Endothelial cell of umbilical vein (primary cell): ENCODE measurements at regions not wholly inside any gene's neighbourhood (a gene's known extent, or its start where the extent isn't known, plus 50 kb on each side); places are given as distances from the start of the nearest gene placed in this dataset.

Experiments used
- BruUV-seq: library from RNA; stranded (reverse); fragments of 400-500 nt; replicated peaks from 2 replicates; lab custom pipeline; 2021; lab: Mats Ljungman, UMichigan
- CTCF ChIA-PET: fragments of 300-600, 350-600 bp; sonication (Branson Sonifier 250); formaldehyde crosslinking; loops from one replicate; lab custom pipeline; 2021; ENCODE audit warnings: antibody characterized with exemption, inconsistent platforms; lab: Charles Lee
- POLR2A ChIA-PET: fragments of 300-600, 350-600 bp; sonication (Branson Sonifier 250); formaldehyde crosslinking; loops from one replicate; lab custom pipeline; 2021; ENCODE audit warnings: antibody characterized with exemption, inconsistent platforms; lab: Charles Lee
- DNase-seq: peaks from one replicate; pipeline ENCODE4 v3.0.0-alpha.2; 2011; ENCODE audit warnings: low read depth, low spot score
- FAIRE-seq: peaks from 2 replicates; lab custom pipeline; 2011; peaks lifted over from hg19 to GRCh38; lab: Jason Lieb, UNC
- H2AFZ ChIP-seq: 2 replicates; pipeline ENCODE4 v1.6.0; 2012; ENCODE audit warnings: low read depth, low read length, control low read depth, inconsistent platforms
- H3K27ac ChIP-seq: 2 replicates; pipeline ENCODE4 v1.5.1; 2011; ENCODE audit warnings: low read depth, mild to moderate bottlenecking, control low read depth, low read length, moderate library complexity; ENCODE audit not compliant: insufficient read depth
- H3K27me3 ChIP-seq, 2 experiments: 2 replicates each; pipeline versions ENCODE4 v1.6.0 to v1.6.1; 2011; ENCODE audit warnings: low read length in 2 of 2, mixed read lengths in 1 of 2; ENCODE audit not compliant: control insufficient read depth in 2 of 2, insufficient read depth in 2 of 2
- H3K36me3 ChIP-seq, 2 experiments: 2 replicates in 1 of 2; 3 replicates in 1 of 2; pipeline ENCODE4 v1.5.1; 2011; ENCODE audit warnings: low read length in 2 of 2, mild to moderate bottlenecking in 1 of 2, moderate library complexity in 1 of 2; ENCODE audit not compliant: control insufficient read depth in 2 of 2, insufficient read depth in 2 of 2; ENCODE audit errors: extremely low read depth in 1 of 2
- H3K4me1 ChIP-seq: 3 replicates; pipeline ENCODE4 v1.5.1; 2011; ENCODE audit warnings: mild to moderate bottlenecking, low read length; ENCODE audit not compliant: control insufficient read depth, insufficient read depth; ENCODE audit errors: extremely low read depth
- H3K4me2 ChIP-seq: 2 replicates; pipeline ENCODE4 v1.6.1; 2011; ENCODE audit warnings: low read length, control low read depth, mixed read lengths; ENCODE audit not compliant: insufficient read depth
- H3K4me3 ChIP-seq, 3 experiments: fragments of 200-600 bp in 1 of 3; sonication (generic), shearing (Covaris generic) in 1 of 3; replicated peaks in 1 of 3; 2 replicates each; pipeline ENCODE4 v1.5.1; 2011 to 2016; ENCODE audit warnings: control low read depth in 3 of 3, low read length in 3 of 3, mild to moderate bottlenecking in 2 of 3, inconsistent platforms in 1 of 3, low read depth in 1 of 3, moderate library complexity in 1 of 3; ENCODE audit not compliant: insufficient read depth in 1 of 3
- H3K79me2 ChIP-seq: 2 replicates; pipeline ENCODE4 v1.6.0; 2012; ENCODE audit warnings: low read length, inconsistent platforms; ENCODE audit not compliant: control insufficient read depth, insufficient read depth
- H3K9ac ChIP-seq: replicated peaks from 2 replicates; pipeline ENCODE3; 2011; ENCODE audit warnings: low read length, control low read depth; ENCODE audit not compliant: insufficient read depth; ENCODE audit errors: extremely low read depth
- H3K9me1 ChIP-seq: replicated peaks from 3 replicates; pipeline ENCODE4 v1.6.0; 2011; ENCODE audit warnings: mild to moderate bottlenecking, low read length; ENCODE audit not compliant: control insufficient read depth, insufficient read depth; ENCODE audit errors: extremely low read depth
- H3K9me3 ChIP-seq: replicated peaks from 2 replicates; pipeline ENCODE4 v1.5.1; 2012; ENCODE audit warnings: low read length, inconsistent platforms; ENCODE audit not compliant: control insufficient read depth, insufficient read depth
- H4K20me1 ChIP-seq: replicated peaks from 2 replicates; pipeline ENCODE3; 2011; ENCODE audit warnings: mild to moderate bottlenecking, low read length; ENCODE audit not compliant: control insufficient read depth, insufficient read depth; ENCODE audit errors: extremely low read depth
- EZH2 ChIP-seq: IDR thresholded peaks from 2 replicates; pipeline ENCODE4 v1.6.1; 2012; ENCODE audit warnings: borderline replicate concordance, low read depth, mild to moderate bottlenecking, moderate library complexity, low read length, inconsistent platforms; ENCODE audit not compliant: severe bottlenecking
- FOS ChIP-seq: IDR thresholded peaks from 2 replicates; pipeline ENCODE4 v1.6.1; 2011; ENCODE audit warnings: mild to moderate bottlenecking, low read length, moderate library complexity, borderline replicate concordance; ENCODE audit not compliant: insufficient read depth
- GATA2 ChIP-seq: IDR thresholded peaks from 2 replicates; pipeline ENCODE4 v1.7.0; 2011; ENCODE audit warnings: low read depth, mild to moderate bottlenecking, moderate library complexity, mixed read lengths, low read length; ENCODE audit not compliant: insufficient read length, insufficient read depth
- JUN ChIP-seq: IDR thresholded peaks from 2 replicates; pipeline ENCODE4 v1.6.1; 2011; ENCODE audit warnings: borderline replicate concordance, low read depth; ENCODE audit not compliant: insufficient read length, insufficient read depth
- MYC ChIP-seq: IDR thresholded peaks from one replicate; pipeline ENCODE4 v1.6.1; 2011; ENCODE audit warnings: mild to moderate bottlenecking, low read depth, low read length
- POLR2A ChIP-seq: IDR thresholded peaks from 2 replicates; pipeline ENCODE4 v1.6.1; 2012; ENCODE audit warnings: low read depth, mild to moderate bottlenecking, control low read depth, low read length
- POLR2AphosphoS5 ChIP-seq: IDR thresholded peaks from 2 replicates; pipeline ENCODE4 v1.6.1; 2012; ENCODE audit warnings: low read depth, mild to moderate bottlenecking, control low read depth, low read length, moderate library complexity; ENCODE audit not compliant: insufficient read depth
- dilution Hi-C: fragments of 300-500 bp; cut with MboI; formaldehyde crosslinking; loops from one replicate; pipeline ENCODE4 v1.15.0; 2019; ENCODE audit warnings: low sequenced_read_pairs; ENCODE audit not compliant: extremely low pct_ligation_motif_present
- intact Hi-C: fragments of 100-400 bp; cut with micrococcal nuclease; formaldehyde crosslinking; loops from one replicate; pipeline ENCODE4 v1.10.0; 2022
- TF ChIP-seq, protein P1 (sequence below), 2 donors: IDR thresholded peaks; 1 replicate in 1 of 2; 2 replicates in 1 of 2; pipeline ENCODE4 v1.5.1; 2011; ENCODE audit warnings: low read length in 2 of 2, mild to moderate bottlenecking in 2 of 2, moderate library complexity in 2 of 2, control low read depth in 1 of 2, inconsistent platforms in 1 of 2, low read depth in 1 of 2; ENCODE audit not compliant: insufficient read depth in 1 of 2; ENCODE audit errors: extremely low read depth in 1 of 2
- TF ChIP-seq, protein P2 (sequence below): IDR thresholded peaks from 2 replicates; pipeline ENCODE4 v1.6.1; 2011; ENCODE audit not compliant: insufficient read depth, insufficient read length

DNA sequence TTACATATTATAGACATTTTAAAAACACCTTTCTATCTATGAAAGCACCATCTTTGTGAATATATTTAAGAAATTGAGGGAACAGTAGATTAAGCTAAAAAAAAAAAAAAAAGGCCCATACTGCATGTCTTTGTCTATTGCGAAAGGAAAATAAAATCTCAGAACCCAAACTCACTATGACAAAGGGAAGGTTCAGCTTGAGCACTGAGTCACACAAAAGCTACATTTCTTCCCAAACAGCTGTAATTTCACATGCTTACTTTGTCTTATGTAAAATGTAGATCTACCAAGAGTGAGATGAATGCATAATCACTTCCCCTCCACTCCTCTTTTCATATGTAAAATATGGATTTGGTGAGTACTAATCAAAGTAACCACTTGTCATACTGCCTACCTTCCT lies 640.1 kb upstream of the KLF12 start:
- Histone ChIP-seq H3K36me3 (no peaks in the 10 kb centered on the region), H3K9me3 (no peaks in the 10 kb centered on the region), H3K4me3 (no peak overlapping the region), H3K79me2 (no peaks in the 10 kb centered on the region), H4K20me1 (no peaks in the 10 kb centered on the region), H3K9me1 (no peaks in the 10 kb centered on the region), H2AFZ (no peak overlapping the region), H3K27ac (no peak overlapping the region), H3K9ac (no peak overlapping the region), H3K27me3 (no peaks in the 10 kb centered on the region), H3K4me2 (no peak overlapping the region), H3K4me1 (no peaks in the 10 kb centered on the region)
- dilution Hi-C loops (no loop called here), intact Hi-C loops (loop anchor here (10.0 kb wide), 1 partner anchor 331 kb away; no protein-coding TSS in a partner anchor)
- FAIRE-seq (no peak), DNase-seq (no peak)
- TF ChIP-seq, protein P1, sequence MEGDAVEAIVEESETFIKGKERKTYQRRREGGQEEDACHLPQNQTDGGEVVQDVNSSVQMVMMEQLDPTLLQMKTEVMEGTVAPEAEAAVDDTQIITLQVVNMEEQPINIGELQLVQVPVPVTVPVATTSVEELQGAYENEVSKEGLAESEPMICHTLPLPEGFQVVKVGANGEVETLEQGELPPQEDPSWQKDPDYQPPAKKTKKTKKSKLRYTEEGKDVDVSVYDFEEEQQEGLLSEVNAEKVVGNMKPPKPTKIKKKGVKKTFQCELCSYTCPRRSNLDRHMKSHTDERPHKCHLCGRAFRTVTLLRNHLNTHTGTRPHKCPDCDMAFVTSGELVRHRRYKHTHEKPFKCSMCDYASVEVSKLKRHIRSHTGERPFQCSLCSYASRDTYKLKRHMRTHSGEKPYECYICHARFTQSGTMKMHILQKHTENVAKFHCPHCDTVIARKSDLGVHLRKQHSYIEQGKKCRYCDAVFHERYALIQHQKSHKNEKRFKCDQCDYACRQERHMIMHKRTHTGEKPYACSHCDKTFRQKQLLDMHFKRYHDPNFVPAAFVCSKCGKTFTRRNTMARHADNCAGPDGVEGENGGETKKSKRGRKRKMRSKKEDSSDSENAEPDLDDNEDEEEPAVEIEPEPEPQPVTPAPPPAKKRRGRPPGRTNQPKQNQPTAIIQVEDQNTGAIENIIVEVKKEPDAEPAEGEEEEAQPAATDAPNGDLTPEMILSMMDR (IDR thresholded peaks at IDR 0.05; ENCODE audit: extremely low read depth in 1 of 2, insufficient read depth in 1 of 2, low read depth in 1 of 2, low read length in 2 of 2) = no peak
- TF ChIP-seq GATA2 = no peak
- TF ChIP-seq, protein P2, sequence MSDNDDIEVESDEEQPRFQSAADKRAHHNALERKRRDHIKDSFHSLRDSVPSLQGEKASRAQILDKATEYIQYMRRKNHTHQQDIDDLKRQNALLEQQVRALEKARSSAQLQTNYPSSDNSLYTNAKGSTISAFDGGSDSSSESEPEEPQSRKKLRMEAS = no peak
- TF ChIP-seq FOS = no peak
- no peak for TF ChIP-seq JUN
- no peak for TF ChIP-seq MYC
- TF ChIP-seq EZH2 = no peak
- no peak for TF ChIP-seq POLR2AphosphoS5
- TF ChIP-seq POLR2A = no peak
- CTCF ChIA-PET = no interaction called here
- POLR2A ChIA-PET = no interaction called here
- no TSS peak for BruUV-seq
